ENCODE measurements at regions not wholly inside any gene's neighbourhood (a gene's known extent, or its start where the extent isn't known, plus 50 kb on each side); places are given as distances from the start of the nearest gene placed in this dataset.

GRCh38 chr3:153809097-153809496 is 312.1 kb upstream of the ARHGEF26 start:
- TF ChIP-seq POLR2A (IDR thresholded peaks at IDR 0.05; ENCODE audit: low read length) (no peak), CTCF (IDR thresholded peaks at IDR 0.05) (no peak), SMC3 (IDR thresholded peaks at IDR 0.05) (no peak), FOSB (CRISPR knock-in tag; IDR thresholded peaks at IDR 0.05) (no peak), EP300 (IDR thresholded peaks at IDR 0.05) (no peak)

Measured in A549 (cell line).